Mesenchymal stem cell (in vitro differentiated cells and primary cell): ENCODE measurements at regions not wholly inside any gene's neighbourhood (a gene's known extent, or its start where the extent isn't known, plus 50 kb on each side); places are given as distances from the start of the nearest gene placed in this dataset.

Experiments
- DNase-seq: peaks from one replicate; pipeline ENCODE4 v3.0.0-alpha.2; 2013
- H2AFZ ChIP-seq: one replicate; pipeline ENCODE4 v1.6.1; 2013; ENCODE audit warnings: low read depth, mild to moderate bottlenecking, control low read depth, inconsistent platforms, low read length, moderate library complexity
- H2AK5ac ChIP-seq: 2 replicates; pipeline ENCODE4 v1.6.1; 2013; ENCODE audit warnings: low read length, moderate library complexity, mild to moderate bottlenecking, inconsistent platforms; ENCODE audit not compliant: severe bottlenecking
- H2BK120ac ChIP-seq: one replicate; pipeline ENCODE4 v1.6.1; 2013; ENCODE audit warnings: low read depth, mild to moderate bottlenecking, inconsistent platforms, low read length, moderate library complexity
- H2BK12ac ChIP-seq, 2 experiments: one replicate each; pipeline ENCODE4 v1.6.1; 2013; ENCODE audit warnings: inconsistent platforms in 2 of 2, low read length in 2 of 2, mild to moderate bottlenecking in 2 of 2, moderate library complexity in 2 of 2, control low read depth in 1 of 2
- H2BK15ac ChIP-seq: one replicate; pipeline ENCODE4 v1.6.1; 2013; ENCODE audit warnings: mild to moderate bottlenecking, low read depth, inconsistent platforms; ENCODE audit not compliant: poor library complexity, severe bottlenecking
- H2BK5ac ChIP-seq: 2 replicates; pipeline ENCODE4 v1.6.1; 2013; ENCODE audit warnings: low read depth, mild to moderate bottlenecking, low read length, control low read depth, inconsistent platforms; ENCODE audit not compliant: poor library complexity, severe bottlenecking
- H3K14ac ChIP-seq, 2 experiments: one replicate each; pipeline ENCODE4 v1.6.1; 2013; ENCODE audit warnings: inconsistent platforms in 2 of 2, low read length in 2 of 2, control low read depth in 1 of 2, mild to moderate bottlenecking in 1 of 2, moderate library complexity in 1 of 2
- H3K18ac ChIP-seq, 2 experiments: one replicate each; pipeline ENCODE4 v1.6.1; 2013; ENCODE audit warnings: inconsistent platforms in 2 of 2, low read length in 2 of 2, control low read depth in 1 of 2, low read depth in 1 of 2, mild to moderate bottlenecking in 1 of 2
- H3K23ac ChIP-seq, 2 experiments: one replicate each; pipeline ENCODE4 v1.6.1; 2013; ENCODE audit warnings: inconsistent platforms in 2 of 2, low read length in 2 of 2, mild to moderate bottlenecking in 2 of 2, moderate library complexity in 2 of 2, control low read depth in 1 of 2
- H3K27ac ChIP-seq: 2 replicates; pipeline ENCODE4 v1.5.1; 2013; ENCODE audit warnings: mild to moderate bottlenecking, moderate library complexity, low read length, control low read depth, inconsistent platforms; ENCODE audit not compliant: poor library complexity, severe bottlenecking
- H3K27me3 ChIP-seq, 2 experiments: 2 replicates each; pipeline versions ENCODE4 v1.6.1 to v1.7.0; 2013; ENCODE audit warnings: low read length in 2 of 2, mild to moderate bottlenecking in 2 of 2, moderate library complexity in 2 of 2, control low read depth in 1 of 2, inconsistent platforms in 1 of 2; ENCODE audit not compliant: control insufficient read depth in 1 of 2, insufficient read depth in 1 of 2
- H3K36me3 ChIP-seq, 2 experiments: 2 replicates each; pipeline versions ENCODE4 v1.6.1 to v1.7.0; 2013; ENCODE audit warnings: low read length in 2 of 2, control low read depth in 1 of 2, inconsistent platforms in 1 of 2, low read depth in 1 of 2, mild to moderate bottlenecking in 1 of 2; ENCODE audit not compliant: insufficient read depth in 2 of 2, control insufficient read depth in 1 of 2
- H3K4ac ChIP-seq, 2 experiments: one replicate each; pipeline ENCODE4 v1.6.1; 2013; ENCODE audit warnings: inconsistent platforms in 2 of 2, low read length in 2 of 2, mild to moderate bottlenecking in 2 of 2, moderate library complexity in 2 of 2, control low read depth in 1 of 2, low read depth in 1 of 2
- H3K4me1 ChIP-seq: 2 replicates; pipeline ENCODE4 v1.6.1; 2013; ENCODE audit warnings: low read depth, low read length, control low read depth; ENCODE audit not compliant: control insufficient read depth, insufficient read depth
- H3K4me2 ChIP-seq: 2 replicates; pipeline ENCODE4 v1.6.1; 2013; ENCODE audit warnings: low read length, mild to moderate bottlenecking, inconsistent platforms; ENCODE audit not compliant: poor library complexity, severe bottlenecking
- H3K4me3 ChIP-seq, 2 experiments: 2 replicates each; pipeline versions ENCODE4 v1.5.1 to v1.7.0; 2013; ENCODE audit warnings: low read length in 2 of 2, mild to moderate bottlenecking in 2 of 2, control low read depth in 1 of 2, low read depth in 1 of 2; ENCODE audit not compliant: insufficient read depth in 1 of 2
- H3K79me1 ChIP-seq: replicated peaks from 2 replicates; pipeline ENCODE4 v1.6.1; 2013; ENCODE audit warnings: mild to moderate bottlenecking, control low read depth, low read length, inconsistent platforms; ENCODE audit not compliant: poor library complexity, severe bottlenecking
- H3K9ac ChIP-seq: 2 replicates; pipeline ENCODE4 v1.7.0; 2013; ENCODE audit warnings: mild to moderate bottlenecking, low read length, moderate library complexity
- H3K9me3 ChIP-seq: 2 replicates; pipeline ENCODE4 v1.7.0; 2013; ENCODE audit warnings: mild to moderate bottlenecking, low read length; ENCODE audit not compliant: control insufficient read depth
- H4K8ac ChIP-seq: one replicate; pipeline ENCODE4 v1.6.1; 2013; ENCODE audit warnings: inconsistent platforms, mild to moderate bottlenecking, low read length, moderate library complexity
- H4K91ac ChIP-seq: one replicate; pipeline ENCODE4 v1.6.1; 2013; ENCODE audit warnings: mild to moderate bottlenecking, low read length, inconsistent platforms
- WGBS: methylation state at CpG from one replicate; pipeline ENCODE4 v1.1.7; 2013; ENCODE audit warnings: mixed read lengths; 5-methylcytosine and 5-hydroxymethylcytosine counted together

DNA sequence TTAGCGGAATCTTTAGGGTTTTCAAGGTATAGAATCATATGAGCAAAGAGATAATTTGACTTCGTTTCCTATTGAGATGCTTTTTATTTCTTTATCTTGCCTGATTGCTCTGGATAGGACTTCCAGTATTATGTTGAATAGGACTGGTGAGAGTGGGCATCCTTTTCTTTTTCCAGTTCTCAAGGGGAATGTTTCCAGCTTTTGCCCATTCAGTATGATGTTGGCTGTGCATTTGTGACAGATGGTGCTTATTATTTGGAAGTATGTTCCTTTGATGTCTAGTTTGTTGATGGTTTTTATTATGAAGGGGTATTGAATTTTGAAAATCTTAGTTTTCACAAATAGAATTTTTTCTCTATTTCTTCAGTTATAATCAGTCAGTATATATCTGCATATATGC is 656.6 kb upstream of the MAP3K7 start:
- Histone ChIP-seq H3K9ac (no peak overlapping the region), H3K18ac (no peak overlapping the region), H2BK120ac (no peak overlapping the region), H2AK5ac (no peak overlapping the region), H3K27me3 (no peaks in the 10 kb centered on the region), H3K36me3 (no peaks in the 10 kb centered on the region), H4K8ac (no peak overlapping the region), H3K14ac (no peak overlapping the region), H2AFZ (no peak overlapping the region), H2BK15ac (no peak overlapping the region), H3K4me2 (no peak overlapping the region), H3K4me3 (no peak overlapping the region), H3K4me1 (no peaks in the 10 kb centered on the region), H3K27ac (no peak overlapping the region), H3K9me3 (no peaks in the 10 kb centered on the region), H3K23ac (no peak overlapping the region), H3K79me1 (no peaks in the 10 kb centered on the region), H3K4ac (no peak overlapping the region), H4K91ac (no peak overlapping the region), H2BK12ac (no peak overlapping the region), H2BK5ac (no peak overlapping the region)
- 74% methylated on average over 2 of the region's 2 CpGs for WGBS
- no peak for DNase-seq

DNA sequence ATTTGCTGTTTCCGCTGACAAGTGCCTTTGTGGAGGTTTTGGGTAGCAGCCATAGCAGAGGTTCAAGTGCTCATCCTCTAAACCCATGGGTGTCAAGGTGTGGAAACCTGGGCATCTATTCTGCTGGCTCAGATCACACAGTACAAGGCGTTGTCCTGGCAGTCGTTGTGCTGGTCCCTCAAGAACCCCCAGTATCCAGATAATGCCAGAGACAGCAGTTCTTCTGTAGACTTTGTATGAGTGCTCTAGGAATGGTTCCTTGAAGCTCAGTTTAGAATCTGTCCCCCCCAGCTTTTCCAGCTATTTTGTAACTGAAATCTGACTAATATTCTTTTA is 655.7 kb upstream of the MAP3K7 start:
- 92% methylated on average over 3 of the region's 3 CpGs for WGBS

DNA sequence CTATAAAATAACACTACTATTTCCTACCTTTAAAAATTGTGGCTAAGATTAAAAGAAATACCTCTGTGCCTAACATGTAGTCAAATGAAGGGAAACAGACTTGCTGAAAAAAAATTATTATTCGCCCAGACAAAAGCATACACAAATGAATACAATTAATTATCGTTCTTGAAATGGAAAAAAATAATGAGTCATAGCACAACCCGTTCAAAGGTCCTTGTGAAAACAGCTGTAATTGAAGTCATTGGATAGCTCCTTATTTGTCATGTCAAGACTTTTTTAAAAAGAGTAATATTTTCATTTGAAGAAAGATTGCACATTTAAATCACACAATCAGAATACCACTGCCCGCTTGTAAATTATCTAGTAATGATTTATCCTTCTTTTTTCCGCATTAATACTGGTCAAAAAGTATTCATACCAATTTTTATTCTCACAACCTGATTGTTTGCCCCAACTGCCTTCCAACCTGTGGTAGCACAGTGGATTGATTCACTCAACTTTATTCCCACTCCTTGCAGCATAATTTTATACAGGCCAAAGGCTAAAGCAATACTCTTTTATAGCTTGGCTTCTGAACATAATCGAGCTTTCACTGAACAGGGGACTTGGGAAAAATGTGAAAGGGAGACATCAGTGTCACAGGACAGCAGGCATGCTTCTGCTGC is 655.2 kb upstream of the MAP3K7 start:
- no peaks in the 10 kb centered on the region for H3K79me1 ChIP-seq
- WGBS, result 88% methylated on average over 3 of the region's 6 CpGs

More for the DNA sequence above, 655.7 kb upstream of the MAP3K7 start:
- Histone ChIP-seq H2BK15ac (no peak overlapping the region), H3K4me3 (no peak overlapping the region), H3K36me3 (no peaks in the 10 kb centered on the region), H4K91ac (no peak overlapping the region), H3K27me3 (no peaks in the 10 kb centered on the region), H3K9me3 (no peaks in the 10 kb centered on the region), H2BK120ac (no peak overlapping the region), H2AK5ac (no peak overlapping the region), H2BK5ac (no peak overlapping the region), H2BK12ac (no peak overlapping the region), H2AFZ (no peak overlapping the region), H3K9ac (no peak overlapping the region), H3K4me2 (no peak overlapping the region), H3K79me1 (no peaks in the 10 kb centered on the region), H3K27ac (no peak overlapping the region), H3K23ac (no peak overlapping the region), H3K4me1 (no peaks in the 10 kb centered on the region), H3K4ac (no peak overlapping the region), H3K18ac (no peak overlapping the region), H4K8ac (no peak overlapping the region), H3K14ac (no peak overlapping the region)
- DNase-seq, result no peak

DNA sequence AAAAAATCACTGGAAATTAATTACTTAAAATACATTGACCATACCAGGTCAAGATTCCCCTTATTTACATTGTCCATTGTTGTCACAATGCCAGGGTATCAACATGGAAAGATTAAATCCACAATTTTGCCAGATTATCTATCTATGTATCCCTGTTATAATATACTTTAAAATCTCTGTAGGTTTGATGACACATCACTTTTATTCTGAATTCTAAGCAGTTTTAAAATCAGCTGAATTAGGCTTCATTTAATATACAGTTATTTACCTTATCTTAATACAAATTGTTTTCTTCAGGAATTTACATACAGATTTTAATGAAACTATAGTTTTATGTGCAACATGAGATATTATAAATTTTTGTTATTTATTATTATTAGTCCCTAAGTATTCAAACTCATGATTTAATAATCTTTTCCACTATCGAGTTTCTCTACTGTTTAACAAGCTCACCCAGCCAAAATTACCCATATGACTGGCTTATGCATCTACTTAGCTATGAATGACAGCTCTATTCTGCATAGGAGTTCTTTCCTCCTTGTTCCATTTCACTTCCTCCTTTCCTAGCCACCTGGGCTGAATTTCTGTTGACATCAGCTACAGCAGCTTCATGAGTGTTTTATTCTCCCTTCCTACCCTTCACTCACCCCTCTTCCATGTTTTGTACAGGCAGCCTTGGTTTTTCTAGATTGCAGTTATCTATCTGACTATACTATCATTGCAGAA is 654.2 kb upstream of the MAP3K7 start:
- no peak overlapping the region for H3K23ac ChIP-seq
- H3K4ac ChIP-seq, result no peak overlapping the region
- H3K9ac ChIP-seq, result no peak overlapping the region
- no peak overlapping the region for H2BK12ac ChIP-seq
- H3K36me3 ChIP-seq, result no peaks in the 10 kb centered on the region
- no peaks in the 10 kb centered on the region for H3K79me1 ChIP-seq
- no peak overlapping the region for H2BK120ac ChIP-seq
- no peaks in the 10 kb centered on the region for H3K4me1 ChIP-seq
- H3K27ac ChIP-seq, result no peak overlapping the region
- WGBS, result 77% methylated on average over 1 of the region's 1 CpG
- no peak overlapping the region for H3K18ac ChIP-seq
- no peak overlapping the region for H3K4me2 ChIP-seq
- no peaks in the 10 kb centered on the region for H3K27me3 ChIP-seq
- no peak overlapping the region for H2BK5ac ChIP-seq
- H3K4me3 ChIP-seq, result no peak overlapping the region
- H3K9me3 ChIP-seq, result no peaks in the 10 kb centered on the region
- H3K14ac ChIP-seq, result no peak overlapping the region
- no peak overlapping the region for H2BK15ac ChIP-seq
- no peak overlapping the region for H4K91ac ChIP-seq
- no peak overlapping the region for H2AFZ ChIP-seq
- no peak overlapping the region for H2AK5ac ChIP-seq
- no peak for DNase-seq
- H4K8ac ChIP-seq, result no peak overlapping the region

More for the DNA sequence above, 655.2 kb upstream of the MAP3K7 start:
- Histone ChIP-seq H2AK5ac (no peak overlapping the region), H4K8ac (no peak overlapping the region), H3K4me2 (no peak overlapping the region), H3K9me3 (no peaks in the 10 kb centered on the region), H3K18ac (no peak overlapping the region), H2BK15ac (no peak overlapping the region), H3K4me3 (no peak overlapping the region), H3K36me3 (no peaks in the 10 kb centered on the region), H3K4me1 (no peaks in the 10 kb centered on the region), H3K9ac (no peak overlapping the region), H3K23ac (no peak overlapping the region), H2BK5ac (no peak overlapping the region), H2BK120ac (no peak overlapping the region), H2AFZ (no peak overlapping the region), H3K27ac (no peak overlapping the region), H3K4ac (no peak overlapping the region), H3K27me3 (no peaks in the 10 kb centered on the region), H3K14ac (no peak overlapping the region), H4K91ac (no peak overlapping the region), H2BK12ac (no peak overlapping the region)
- no peak for DNase-seq
